Choroid plexus epithelial cell (primary cell): ENCODE measurements at regions not wholly inside any gene's neighbourhood (a gene's known extent, or its start where the extent isn't known, plus 50 kb on each side); places are given as distances from the start of the nearest gene placed in this dataset.

Experiments used
- DNase-seq: peaks from one replicate; pipeline ENCODE4 v3.0.0-alpha.2; 2010; ENCODE audit warnings: low read depth
- H3K4me3 ChIP-seq: 2 replicates; pipeline ENCODE4 v1.5.1; 2011; ENCODE audit warnings: low read depth, mild to moderate bottlenecking, control low read depth, low read length, moderate library complexity
- TF ChIP-seq, protein P1 (sequence below): conservative IDR thresholded peaks from 2 replicates; pipeline ENCODE4 v1.5.1; 2011; ENCODE audit warnings: low read depth, mild to moderate bottlenecking, control low read depth, inconsistent platforms, low read length, moderate library complexity

DNA sequence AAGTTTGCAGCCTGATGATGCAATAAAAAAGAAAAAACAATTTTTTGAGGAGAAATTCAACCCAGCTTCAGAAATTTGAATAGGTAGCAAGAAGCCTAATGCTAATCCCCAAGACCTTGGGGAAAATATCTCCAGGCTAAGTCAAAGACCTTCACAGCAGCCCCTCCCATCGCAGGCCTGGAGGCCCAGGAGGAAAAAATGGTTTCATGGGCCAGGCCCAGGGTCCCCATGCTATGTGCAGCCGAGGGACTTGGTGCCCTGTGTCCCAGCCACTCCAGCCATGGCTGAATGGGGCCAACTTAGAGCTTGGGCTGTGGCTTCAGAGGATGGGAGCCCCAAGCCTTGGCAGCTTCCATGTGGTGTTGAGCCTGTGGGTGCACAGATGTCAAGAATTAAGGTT, 210.3 kb downstream of the SUCLA2 start:
- no peak for DNase-seq
- TF ChIP-seq, protein P1, sequence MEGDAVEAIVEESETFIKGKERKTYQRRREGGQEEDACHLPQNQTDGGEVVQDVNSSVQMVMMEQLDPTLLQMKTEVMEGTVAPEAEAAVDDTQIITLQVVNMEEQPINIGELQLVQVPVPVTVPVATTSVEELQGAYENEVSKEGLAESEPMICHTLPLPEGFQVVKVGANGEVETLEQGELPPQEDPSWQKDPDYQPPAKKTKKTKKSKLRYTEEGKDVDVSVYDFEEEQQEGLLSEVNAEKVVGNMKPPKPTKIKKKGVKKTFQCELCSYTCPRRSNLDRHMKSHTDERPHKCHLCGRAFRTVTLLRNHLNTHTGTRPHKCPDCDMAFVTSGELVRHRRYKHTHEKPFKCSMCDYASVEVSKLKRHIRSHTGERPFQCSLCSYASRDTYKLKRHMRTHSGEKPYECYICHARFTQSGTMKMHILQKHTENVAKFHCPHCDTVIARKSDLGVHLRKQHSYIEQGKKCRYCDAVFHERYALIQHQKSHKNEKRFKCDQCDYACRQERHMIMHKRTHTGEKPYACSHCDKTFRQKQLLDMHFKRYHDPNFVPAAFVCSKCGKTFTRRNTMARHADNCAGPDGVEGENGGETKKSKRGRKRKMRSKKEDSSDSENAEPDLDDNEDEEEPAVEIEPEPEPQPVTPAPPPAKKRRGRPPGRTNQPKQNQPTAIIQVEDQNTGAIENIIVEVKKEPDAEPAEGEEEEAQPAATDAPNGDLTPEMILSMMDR: no peak
- no peak overlapping the region for H3K4me3 ChIP-seq

DNA sequence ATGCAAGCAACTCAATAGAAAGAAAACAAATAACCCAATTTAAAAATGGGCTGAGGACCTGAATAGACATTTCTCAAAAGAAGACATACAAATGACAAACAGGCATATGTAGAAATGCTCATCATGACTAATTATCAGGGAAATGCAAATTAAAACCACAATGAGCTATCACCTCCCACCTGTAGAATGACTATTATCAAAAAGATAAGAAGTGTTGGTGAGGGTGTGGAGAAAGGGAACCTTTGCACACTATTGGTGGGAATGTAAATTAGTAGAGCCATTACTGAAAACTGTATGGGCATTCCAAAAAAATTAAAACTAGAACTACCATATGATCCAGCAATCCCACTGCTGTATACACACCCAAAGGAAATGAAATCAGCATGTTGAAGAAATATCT, 212.2 kb downstream of the SUCLA2 start:
- TF ChIP-seq, protein P1: no peak
- no peak overlapping the region for H3K4me3 ChIP-seq
- DNase-seq: no peak

DNA sequence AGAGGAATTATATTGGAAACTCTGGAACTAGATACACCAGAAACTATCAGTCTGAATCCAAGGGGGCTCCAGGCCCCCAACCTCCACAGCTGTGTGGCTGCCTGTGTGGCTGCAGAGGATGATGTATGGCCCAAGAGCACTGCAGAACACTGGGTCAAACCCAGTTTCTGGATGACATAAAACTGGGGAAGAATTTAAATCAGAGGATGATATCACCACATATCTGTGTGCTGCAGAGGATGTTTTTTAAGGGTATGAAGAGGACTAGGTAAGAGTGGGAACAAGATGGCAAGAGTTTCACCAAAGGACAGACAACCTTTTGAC, 226.4 kb downstream of the SUCLA2 start:
- no peak overlapping the region for H3K4me3 ChIP-seq
- DNase-seq: no peak
- TF ChIP-seq, protein P1: no peak

DNA sequence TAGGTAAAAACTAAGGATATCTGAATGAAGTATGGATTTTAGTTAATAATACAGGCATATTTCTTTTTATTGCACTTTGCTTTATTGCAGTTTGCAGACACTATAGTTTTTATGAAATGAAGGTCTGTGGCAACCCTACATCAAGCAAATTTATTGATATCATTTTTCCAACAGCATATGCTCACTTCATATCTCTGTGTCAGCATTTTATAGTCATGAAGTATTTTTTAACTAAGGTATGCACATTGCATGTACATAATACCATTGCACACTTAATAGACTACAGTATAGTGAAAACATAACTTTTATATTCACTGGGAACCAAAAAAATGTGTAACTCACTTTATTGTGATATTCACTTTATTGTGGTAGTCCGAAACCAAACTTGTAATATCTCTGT, 236.3 kb downstream of the SUCLA2 start:
- TF ChIP-seq, protein P1: no peak
- no peak for DNase-seq

DNA sequence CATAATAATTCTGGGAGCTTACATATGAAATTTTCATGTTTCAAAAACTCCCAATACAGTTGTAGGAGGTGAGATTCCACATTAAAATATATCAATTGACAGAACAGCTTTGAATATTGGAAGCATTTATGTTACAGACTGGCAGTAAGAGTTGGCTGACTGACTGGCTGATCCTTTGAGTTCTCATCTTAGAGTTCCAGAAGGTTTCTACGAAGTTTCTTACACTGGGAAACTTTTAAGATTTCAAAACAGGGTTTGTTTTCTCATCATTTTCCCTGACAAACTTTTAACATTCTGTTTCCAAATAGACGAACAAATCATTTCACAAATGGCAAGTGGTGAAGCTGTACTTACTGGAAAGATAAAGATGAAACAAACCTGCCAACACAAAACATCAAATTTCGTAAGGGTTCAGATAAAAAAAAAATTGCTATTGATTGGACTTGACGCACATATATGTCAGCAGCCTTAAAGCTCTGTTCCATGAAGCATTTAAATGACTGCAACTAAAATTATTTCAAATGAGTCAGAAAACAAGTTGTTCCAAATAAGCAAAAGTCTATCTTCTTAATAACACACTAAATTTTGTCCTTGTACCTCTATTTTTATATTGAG, 243.5 kb downstream of the SUCLA2 start:
- H3K4me3 ChIP-seq: no peak overlapping the region
- no peak for DNase-seq
- TF ChIP-seq, protein P1: no peak

More for the DNA sequence above, 236.3 kb downstream of the SUCLA2 start:
- H3K4me3 ChIP-seq: no peak overlapping the region

DNA sequence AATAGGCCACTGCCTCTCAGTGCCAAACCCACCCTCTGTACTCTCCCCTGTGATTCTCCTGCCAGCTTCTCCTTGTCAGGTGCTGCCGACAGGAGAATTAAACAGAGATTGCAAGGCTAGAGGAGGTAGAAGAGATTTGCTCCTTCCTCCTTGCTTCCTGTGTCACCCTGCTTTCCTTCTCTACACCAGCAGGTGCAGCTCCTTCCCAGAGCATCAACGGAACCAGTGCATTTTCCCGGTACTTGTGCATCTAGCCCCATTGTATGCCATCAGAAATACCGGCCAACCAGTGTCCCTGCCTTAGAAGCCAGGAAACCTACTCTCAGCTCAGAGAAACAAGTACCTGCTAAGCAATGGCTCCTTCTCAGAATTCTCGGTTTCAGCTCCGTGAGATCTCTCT, 253.2 kb downstream of the SUCLA2 start:
- TF ChIP-seq, protein P1: no peak
- no peak overlapping the region for H3K4me3 ChIP-seq
- no peak for DNase-seq

DNA sequence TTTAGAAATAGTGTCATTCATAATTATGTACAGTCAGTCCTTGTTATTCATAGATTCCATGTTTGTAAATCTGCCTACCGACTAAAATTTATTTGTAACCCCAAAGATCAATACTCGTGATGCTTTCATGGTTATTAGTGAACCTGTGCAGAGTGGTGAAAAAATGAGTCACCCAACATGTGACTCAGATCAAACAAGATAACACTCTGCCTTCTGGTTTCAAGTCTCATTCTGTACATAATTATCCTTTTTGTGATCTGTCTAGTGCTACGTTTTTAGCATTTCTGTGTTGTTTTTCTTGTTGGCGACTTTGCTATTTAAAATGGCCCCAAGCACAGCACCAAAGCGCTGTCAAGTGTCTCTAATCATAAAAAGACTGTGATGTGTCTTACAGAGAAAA, 274.7 kb downstream of the SUCLA2 start:
- DNase-seq: peak; percentile 15
- TF ChIP-seq, protein P1: no peak
- H3K4me3 ChIP-seq: no peak overlapping the region
